ENCODE measurements at regions not wholly inside any gene's neighbourhood (a gene's known extent, or its start where the extent isn't known, plus 50 kb on each side); places are given as distances from the start of the nearest gene placed in this dataset.

- TF ChIP-seq CTCF (IDR thresholded peaks at IDR 0.05; ENCODE audit: poor library complexity) (no peak), EZH2 (IDR thresholded peaks at IDR 0.05; ENCODE audit: borderline replicate concordance) (no peak)
Measured at GRCh38 chr3:159823780-159824179, 164.9 kb upstream of the IL12A start.

All from hepatocyte (in vitro differentiated cells).